Neural progenitor cell (in vitro differentiated cells): ENCODE measurements at regions not wholly inside any gene's neighbourhood (a gene's known extent, or its start where the extent isn't known, plus 50 kb on each side); places are given as distances from the start of the nearest gene placed in this dataset.

Source experiments
- DNase-seq: peaks from one replicate; pipeline ENCODE4 v3.0.0-alpha.2; 2016; ENCODE audit warnings: low spot score
- H2AFZ ChIP-seq: fragments of 200-600 bp; sonication (generic); replicated peaks from 2 replicates; pipeline ENCODE4 v1.6.1; 2016; ENCODE audit warnings: antibody characterized with exemption
- H3F3A ChIP-seq: fragments of 200-600 bp; sonication (generic); 2 replicates; pipeline ENCODE4 v1.6.1; 2016; ENCODE audit warnings: antibody characterized with exemption, low read depth
- H3K27ac ChIP-seq: fragments of 200-600 bp; sonication (generic); 2 replicates; pipeline ENCODE4 v1.5.1; 2016; ENCODE audit warnings: mild to moderate bottlenecking
- H3K27me3 ChIP-seq: fragments of 200-600 bp; sonication (generic); 2 replicates; pipeline ENCODE4 v1.6.1; 2016; ENCODE audit warnings: mild to moderate bottlenecking, moderate library complexity
- H3K36me3 ChIP-seq: fragments of 200-600 bp; sonication (generic); 2 replicates; pipeline ENCODE4 v1.5.1; 2016
- H3K4me1 ChIP-seq: fragments of 200-600 bp; sonication (generic); 2 replicates; pipeline ENCODE4 v1.6.1; 2016; ENCODE audit warnings: mixed run types
- H3K4me2 ChIP-seq: fragments of 200-600 bp; sonication (generic); 2 replicates; pipeline ENCODE4 v1.6.1; 2016
- H3K4me3 ChIP-seq: fragments of 200-600 bp; sonication (generic); 2 replicates; pipeline ENCODE4 v1.5.1; 2016
- H3K79me2 ChIP-seq: fragments of 200-600 bp; sonication (generic); 2 replicates; pipeline ENCODE4 v1.6.1; 2016; ENCODE audit warnings: low read depth
- H3K9ac ChIP-seq: fragments of 200-600 bp; sonication (generic); 2 replicates; pipeline ENCODE4 v1.6.1; 2016
- H3K9me3 ChIP-seq: fragments of 200-600 bp; sonication (generic); 2 replicates; pipeline ENCODE4 v1.5.1; 2016; ENCODE audit warnings: low read depth
- H4K20me1 ChIP-seq: fragments of 200-600 bp; sonication (generic); 2 replicates; pipeline ENCODE4 v1.6.1; 2016; ENCODE audit warnings: low read depth
- H3K27ac Mint-ChIP-seq: 3 replicates; pipeline ENCODE4 v1.8.0; 2021; ENCODE audit warnings: mixed read lengths
- H3K27me3 Mint-ChIP-seq: 2 replicates; pipeline ENCODE4 v1.8.0; 2022; ENCODE audit warnings: low read depth, mild to moderate bottlenecking, inconsistent platforms, moderate library complexity, mixed read lengths; ENCODE audit not compliant: insufficient read depth
- H3K36me3 Mint-ChIP-seq: 3 replicates; pipeline ENCODE4 v1.8.0; 2021; ENCODE audit warnings: mixed read lengths
- H3K4me1 Mint-ChIP-seq: 3 replicates; pipeline ENCODE4 v1.8.0; 2021; ENCODE audit warnings: mixed read lengths
- H3K4me3 Mint-ChIP-seq: 3 replicates; pipeline ENCODE4 v1.8.0; 2021; ENCODE audit warnings: mild to moderate bottlenecking, moderate library complexity, mixed read lengths
- H3K9me3 Mint-ChIP-seq: 3 replicates; pipeline ENCODE4 v1.8.0; 2020; ENCODE audit warnings: mixed read lengths
- CTCF ChIP-seq: fragments of 200-600 bp; sonication (generic); IDR thresholded peaks from 2 replicates; pipeline ENCODE4 v1.5.1; 2017; ENCODE audit warnings: antibody characterized with exemption, mild to moderate bottlenecking
- EZH2 ChIP-seq: fragments of 200-600 bp; sonication (generic); IDR thresholded peaks from 2 replicates; pipeline ENCODE4 v1.6.1; 2017; ENCODE audit warnings: antibody characterized with exemption, mild to moderate bottlenecking, moderate library complexity
- EZH2phosphoT487 ChIP-seq: fragments of 200-600 bp; sonication (generic); IDR thresholded peaks from 2 replicates; pipeline ENCODE4 v1.6.1; 2017; ENCODE audit warnings: antibody characterized with exemption

- H3K27ac ChIP-seq = no peak overlapping the region
- no peaks in the 10 kb centered on the region for H4K20me1 ChIP-seq
- peaks cover 28% of the 10 kb centered on the region for H3K4me1 ChIP-seq
- H3K27me3 Mint-ChIP-seq = peaks cover 8% of the 10 kb centered on the region
- no peaks in the 10 kb centered on the region for H3K36me3 ChIP-seq
- H2AFZ ChIP-seq = no peak overlapping the region
- H3K27ac Mint-ChIP-seq = peak overlapping the region; percentile 42
- H3K4me3 ChIP-seq = no peak overlapping the region
- H3K4me3 Mint-ChIP-seq = peak overlapping the region; percentile 27
- no peaks in the 10 kb centered on the region for H3K27me3 ChIP-seq
- no peaks in the 10 kb centered on the region for H3K79me2 ChIP-seq
- TF ChIP-seq CTCF (no peak), EZH2 (no peak), EZH2phosphoT487 (no peak)
- peaks cover 7% of the 10 kb centered on the region for H3K9me3 Mint-ChIP-seq
- peak overlapping the region; percentile 56 for H3K4me2 ChIP-seq
- H3K4me1 Mint-ChIP-seq = peaks cover 50% of the 10 kb centered on the region
- H3K36me3 Mint-ChIP-seq = no peaks in the 10 kb centered on the region
- peak; percentile 20 for DNase-seq
- peaks cover 7% of the 10 kb centered on the region for H3F3A ChIP-seq
- no peak overlapping the region for H3K9ac ChIP-seq
- H3K9me3 ChIP-seq = no peaks in the 10 kb centered on the region
Observed at GRCh38 chr7:25830215-25830614, 321.8 kb upstream of the NFE2L3 start.

GRCh38 chr7:25831062-25831691, 320.8 kb upstream of the NFE2L3 start:
- H3K27ac Mint-ChIP-seq = peak overlapping the region; percentile 93
- no peak overlapping the region for H3K27ac ChIP-seq

GRCh38 chr7:25831831-25832411, 320.1 kb upstream of the NFE2L3 start:
- Histone ChIP-seq H2AFZ (no peak overlapping the region), H3F3A (peaks cover 7% of the 10 kb centered on the region), H3K27me3 (no peaks in the 10 kb centered on the region), H3K79me2 (no peaks in the 10 kb centered on the region), H3K4me1 (peaks cover 28% of the 10 kb centered on the region), H3K9ac (no peak overlapping the region), H3K4me2 (peak overlapping the region; percentile 2), H3K36me3 (no peaks in the 10 kb centered on the region), H3K9me3 (no peaks in the 10 kb centered on the region), H3K4me3 (no peak overlapping the region), H3K27ac (no peak overlapping the region), H4K20me1 (no peaks in the 10 kb centered on the region)
- H3K36me3 Mint-ChIP-seq = no peaks in the 10 kb centered on the region
- H3K4me3 Mint-ChIP-seq = peak overlapping the region; percentile 30
- peaks cover 6% of the 10 kb centered on the region for H3K27me3 Mint-ChIP-seq
- TF ChIP-seq EZH2 (no peak), EZH2phosphoT487 (no peak), CTCF (no peak)
- H3K4me1 Mint-ChIP-seq = peaks cover 56% of the 10 kb centered on the region
- peaks cover 7% of the 10 kb centered on the region for H3K9me3 Mint-ChIP-seq
- peak; percentile 37 for DNase-seq
- peak overlapping the region; percentile 93 for H3K27ac Mint-ChIP-seq

More at GRCh38 chr7:25831062-25831691, 320.8 kb upstream of the NFE2L3 start:
- Histone ChIP-seq H3K36me3 (no peaks in the 10 kb centered on the region), H3K9me3 (no peaks in the 10 kb centered on the region), H4K20me1 (no peaks in the 10 kb centered on the region), H3K27me3 (no peaks in the 10 kb centered on the region), H3K9ac (no peak overlapping the region), H3K79me2 (no peaks in the 10 kb centered on the region), H3K4me2 (no peak overlapping the region), H2AFZ (no peak overlapping the region), H3K4me3 (no peak overlapping the region), H3F3A (peaks cover 7% of the 10 kb centered on the region), H3K4me1 (peaks cover 28% of the 10 kb centered on the region)
- no peak for DNase-seq
- no peak for TF ChIP-seq EZH2
- no peak for TF ChIP-seq EZH2phosphoT487
- no peak for TF ChIP-seq CTCF
- Mint-ChIP-seq H3K4me3 (peak overlapping the region; percentile 30), H3K36me3 (no peaks in the 10 kb centered on the region), H3K9me3 (peaks cover 7% of the 10 kb centered on the region), H3K27me3 (peaks cover 6% of the 10 kb centered on the region), H3K4me1 (peaks cover 52% of the 10 kb centered on the region)
